Sigmoid colon (tissue), 6 donors: ENCODE measurements at regions not wholly inside any gene's neighbourhood (a gene's known extent, or its start where the extent isn't known, plus 50 kb on each side); places are given as distances from the start of the nearest gene placed in this dataset.
A peak's percentile ranks its signal among the peaks of the same experiment; 100 is the strongest.

Source experiments
- DNase-seq: peaks from one replicate; pipeline ENCODE4 v3.0.0-alpha.2; 2019
- H3K27ac ChIP-seq, 4 donors: fragments of 200-600 bp; sonication (generic); one replicate each; pipeline ENCODE4 v1.5.1; 2016 to 2019; ENCODE audit warnings: mild to moderate bottlenecking in 1 of 4
- H3K27me3 ChIP-seq, 3 donors: fragments of 200-600 bp; sonication (generic); one replicate each; pipeline ENCODE4 v1.5.1; 2019; ENCODE audit warnings: mild to moderate bottlenecking in 1 of 3
- H3K36me3 ChIP-seq, 4 donors: fragments of 200-600 bp; sonication (generic); one replicate each; pipeline ENCODE4 v1.5.1; 2016 to 2019
- H3K4me1 ChIP-seq, 4 donors: fragments of 200-600 bp; sonication (generic); one replicate each; pipeline ENCODE4 v1.5.1; 2017 to 2019
- H3K4me3 ChIP-seq, 4 donors: fragments of 200-600 bp; sonication (generic); one replicate each; pipeline ENCODE4 v1.5.1; 2017 to 2019; ENCODE audit warnings: mild to moderate bottlenecking in 2 of 4, moderate library complexity in 1 of 4
- H3K9me3 ChIP-seq, 4 donors: fragments of 200-600 bp in 3 of 4; sonication (generic) in 3 of 4; one replicate each; pipeline versions ENCODE4 v1.5.1 to v1.6.1; 2013 to 2019
- CTCF ChIP-seq, 4 experiments: fragments of 450-650 bp in 3 of 4; fragments of 200-600 bp in 1 of 4; IDR thresholded peaks; one replicate each; pipeline ENCODE4 v1.5.1; 2016 to 2019; ENCODE audit warnings: antibody characterized with exemption in 4 of 4, mild to moderate bottlenecking in 3 of 4, moderate library complexity in 2 of 4
- EP300 ChIP-seq, 4 donors: sonication (generic); formaldehyde crosslinking; IDR thresholded peaks; one replicate each; pipeline ENCODE4 v1.6.1; 2017; ENCODE audit warnings: antibody characterized with exemption in 4 of 4
- POLR2A ChIP-seq, 2 donors: fragments of 450-650 bp; IDR thresholded peaks; one replicate each; pipeline ENCODE4 v1.6.1; 2016; ENCODE audit warnings: antibody characterized with exemption in 2 of 2, mild to moderate bottlenecking in 2 of 2, moderate library complexity in 2 of 2
- POLR2AphosphoS5 ChIP-seq, 4 donors: sonication (generic); formaldehyde crosslinking; IDR thresholded peaks; one replicate each; pipeline ENCODE4 v1.6.1; 2017; ENCODE audit warnings: antibody characterized with exemption in 4 of 4
- WGBS, 2 donors: extraction: QIAGEN DNeasy Blood & Tissue Kit; methylation state at CpG; one replicate each; pipeline ENCODE4 v1.1.7; 2013; 5-methylcytosine and 5-hydroxymethylcytosine counted together
- intact Hi-C: fragments of 100-400 bp; cut with DNase I; formaldehyde crosslinking; loops from one replicate; pipeline ENCODE4 v1.15.1; 2023
- donor health status: healthy with polysubstance abuse.
- donor health status: healthy.

GRCh38 chr17:77460514-77461046, 319.8 kb downstream of the SEC14L1 start:
- Histone ChIP-seq H3K4me3 (peak overlapping the region in 1 of 4 donors; percentile 1), H3K27me3 (no peaks in the 10 kb centered on the region), H3K36me3 (no peaks in the 10 kb centered on the region), H3K9me3 (no peaks in the 10 kb centered on the region), H3K27ac (peak overlapping the region; percentile 39 to 63 (median 55)), H3K4me1 (peaks cover 0 to 84% (median 79%) of the 10 kb centered on the region in 4 donors)
- 33 to 62% methylated on average over 9 of the region's 9 CpGs for WGBS, 2 donors
- no peak for DNase-seq
- intact Hi-C loops, result no loop called here
- TF ChIP-seq CTCF (IDR thresholded peaks at IDR 0.05), result no peak
- TF ChIP-seq POLR2A (IDR thresholded peaks at IDR 0.05), result no peak
- no peak for TF ChIP-seq POLR2AphosphoS5 (IDR thresholded peaks at IDR 0.05)
- no peak for TF ChIP-seq EP300 (IDR thresholded peaks at IDR 0.05)

- no peaks in the 10 kb centered on the region for H3K27me3 ChIP-seq
- no peak overlapping the region for H3K4me3 ChIP-seq
- TF ChIP-seq POLR2A (IDR thresholded peaks at IDR 0.05) (no peak), POLR2AphosphoS5 (IDR thresholded peaks at IDR 0.05) (peak in 1 of 4 donors; percentile 12), CTCF (IDR thresholded peaks at IDR 0.05) (no peak)
- no peak for DNase-seq
- H3K9me3 ChIP-seq, result no peaks in the 10 kb centered on the region
- intact Hi-C loops, result no loop called here
- peak overlapping the region; percentile 48 to 63 (median 60) for H3K27ac ChIP-seq
- no peaks in the 10 kb centered on the region for H3K36me3 ChIP-seq
- peaks cover 0 to 84% (median 79%) of the 10 kb centered on the region in 4 donors for H3K4me1 ChIP-seq
- 64 to 71% methylated on average over 16 of the region's 16 CpGs for WGBS, 2 donors
Observed at GRCh38 chr17:77461277-77462057, 320.7 kb downstream of the SEC14L1 start.

GRCh38 chr17:77462090-77462489, 321.3 kb downstream of the SEC14L1 start:
- WGBS, 2 donors, result 35 to 70% methylated on average over 11 of the region's 11 CpGs
- intact Hi-C loops, result no loop called here
- DNase-seq, result no peak
- H3K9me3 ChIP-seq, result no peaks in the 10 kb centered on the region
- peaks cover 0 to 85% (median 80%) of the 10 kb centered on the region in 4 donors for H3K4me1 ChIP-seq
- H3K4me3 ChIP-seq, result no peak overlapping the region
- H3K36me3 ChIP-seq, result no peaks in the 10 kb centered on the region
- peak overlapping the region; percentile 48 to 63 (median 60) for H3K27ac ChIP-seq
- no peaks in the 10 kb centered on the region for H3K27me3 ChIP-seq
- TF ChIP-seq CTCF (IDR thresholded peaks at IDR 0.05) (no peak), EP300 (IDR thresholded peaks at IDR 0.05) (no peak), POLR2A (IDR thresholded peaks at IDR 0.05) (no peak), POLR2AphosphoS5 (IDR thresholded peaks at IDR 0.05) (no peak)

DNA sequence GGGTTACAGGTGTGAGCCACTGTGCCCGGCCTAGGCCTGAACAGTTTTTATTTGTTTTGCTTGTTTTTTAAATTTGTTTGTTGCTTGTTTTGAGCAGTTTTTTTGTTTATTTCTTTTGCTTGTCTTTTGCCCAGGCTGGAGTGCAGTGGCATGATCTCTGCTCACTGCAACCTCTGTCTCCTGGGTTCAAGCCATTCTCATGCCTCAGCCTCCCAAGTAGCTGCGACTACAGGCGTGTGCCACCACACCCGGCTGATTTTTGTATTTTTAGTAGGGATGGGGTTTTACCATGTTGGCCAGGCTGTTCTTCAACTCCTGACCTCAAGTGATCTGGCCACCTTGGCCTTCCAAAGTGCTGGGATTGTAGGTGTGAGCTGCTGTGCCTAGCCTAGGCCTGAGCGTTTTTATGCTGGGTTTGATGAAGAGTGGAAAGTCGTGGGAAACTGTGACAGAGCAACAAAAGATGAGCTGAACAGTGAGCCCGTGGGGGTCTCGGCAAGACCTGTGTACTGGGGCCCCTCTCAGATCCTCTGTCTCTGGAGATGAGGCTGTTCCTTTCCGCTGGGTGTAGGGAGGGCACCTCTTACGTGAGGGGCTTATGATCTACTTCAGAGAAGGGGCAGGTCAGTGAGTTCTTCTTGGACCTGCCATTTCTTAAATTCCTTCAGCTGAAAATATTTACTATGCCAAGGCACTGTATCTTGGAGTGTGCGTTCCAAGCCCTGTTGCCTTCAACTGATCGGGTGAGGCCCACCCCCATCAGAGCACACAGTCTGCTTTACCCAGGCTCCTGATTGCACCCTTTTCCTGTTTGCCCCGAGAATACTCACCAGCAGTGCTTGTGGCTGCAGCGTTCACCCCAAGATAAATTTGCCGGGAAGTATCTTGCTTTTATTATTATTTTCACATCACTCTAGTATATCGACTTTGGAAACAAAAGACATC, 322.1 kb downstream of the SEC14L1 start:
- 76 to 90% methylated on average over 16 of the region's 16 CpGs for WGBS, 2 donors

More for the DNA sequence above, 322.1 kb downstream of the SEC14L1 start:
- no peak for TF ChIP-seq CTCF (IDR thresholded peaks at IDR 0.05)
- no peak for TF ChIP-seq EP300 (IDR thresholded peaks at IDR 0.05)
- no peak for TF ChIP-seq POLR2AphosphoS5 (IDR thresholded peaks at IDR 0.05)
- TF ChIP-seq POLR2A (IDR thresholded peaks at IDR 0.05), result no peak
- Histone ChIP-seq H3K27ac (peak overlapping the region; percentile 48 to 63 (median 60)), H3K27me3 (no peaks in the 10 kb centered on the region), H3K4me1 (peaks cover 0 to 86% (median 80%) of the 10 kb centered on the region in 4 donors), H3K36me3 (no peaks in the 10 kb centered on the region), H3K4me3 (no peak overlapping the region), H3K9me3 (no peaks in the 10 kb centered on the region)
- intact Hi-C loops, result no loop called here
- DNase-seq, result no peak
